ENCODE measurements at regions not wholly inside any gene's neighbourhood (a gene's known extent, or its start where the extent isn't known, plus 50 kb on each side); places are given as distances from the start of the nearest gene placed in this dataset.

DNA sequence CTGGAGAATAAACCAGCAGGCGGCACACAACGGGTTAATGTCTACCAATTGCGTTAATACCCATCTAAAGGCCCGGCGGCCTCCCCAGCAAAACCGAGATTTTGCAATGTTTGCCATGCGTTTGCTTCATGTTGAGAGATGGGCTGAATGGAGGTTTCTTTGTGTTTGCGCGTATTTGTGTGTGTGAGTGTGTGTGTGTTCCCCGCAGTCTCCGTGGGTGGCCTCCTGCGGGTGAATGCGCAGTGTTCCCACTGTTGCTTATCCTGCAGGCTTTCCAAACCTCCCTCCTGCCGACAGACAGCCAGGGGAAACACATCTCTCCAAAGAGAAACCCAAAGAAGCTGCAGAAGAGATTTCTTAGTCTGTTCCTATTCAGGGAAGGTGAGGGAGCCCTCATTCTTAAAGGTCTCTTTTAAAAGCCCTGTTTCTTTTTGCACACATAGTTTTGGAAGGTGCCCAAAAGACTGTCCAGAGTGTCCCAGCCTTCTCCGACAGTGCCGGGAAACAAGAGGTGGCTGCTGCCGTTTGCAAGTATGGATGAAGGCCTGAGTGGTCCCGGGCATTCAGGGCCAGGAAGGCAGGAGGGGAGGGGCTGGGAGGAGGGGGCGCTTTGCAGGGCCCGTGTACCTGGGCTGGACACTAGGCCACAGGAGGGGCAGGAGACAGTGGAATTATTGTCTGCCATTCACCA lies 103.8 kb upstream of the ERCC6L2 start (continued):
- 0 out of 2 replicates have a peak, but pooled peaks have one; percentile 12 for TF ChIP-seq NR2C2 (CRISPR knock-in tag; IDR thresholded peaks at IDR 0.05; ENCODE audit: borderline replicate concordance)

- peaks cover 51% of the 10 kb centered on the region for H3K4me1 ChIP-seq (ENCODE audit: insufficient read depth, low read length)
- no peak overlapping the region for H2AFZ ChIP-seq (ENCODE audit: low read length)
- H3K36me3 ChIP-seq (replicated peaks in 1 of 2; ENCODE audit: control insufficient read depth in 1 of 2, insufficient read depth in 2 of 2, low read length in 2 of 2) = no peaks in the 10 kb centered on the region
- no peak overlapping the region for H3K9ac ChIP-seq (ENCODE audit: insufficient read depth, low read depth, low read length)
- 0 out of 6 replicates have a peak overlapping the region, but pooled peaks of 1 of the 3 experiments have one; percentile 73 for H3K4me3 ChIP-seq (replicated peaks in 1 of 3; ENCODE audit: insufficient read depth in 1 of 3, low read depth in 2 of 3, low read length in 3 of 3)
- no peaks in the 10 kb centered on the region for H3K79me2 ChIP-seq (ENCODE audit: insufficient read depth, low read length)
- FAIRE-seq = peak; percentile 15
- no peaks in the 10 kb centered on the region for H3K9me3 ChIP-seq (ENCODE audit: low read length)
- H3K27me3 ChIP-seq (ENCODE audit: control insufficient read depth in 1 of 2, insufficient read depth in 2 of 2, low read length in 2 of 2) = no peaks in the 10 kb centered on the region
- WGBS (ENCODE audit: low lambda C conversion rate) = 65% methylated on average over 4 of the region's 7 CpGs
- ATAC-seq = no peak
- no peak overlapping the region for H3K27ac ChIP-seq (ENCODE audit: extremely low read length, insufficient read depth, low read length)
- intact Hi-C loops (cut with micrococcal nuclease; ENCODE audit: unreplicated experiment) = loop anchor here (5.0 kb wide), 1 partner anchor 107 kb away; the partner anchor contains the start of gene ERCC6L2
- H4K20me1 ChIP-seq (ENCODE audit: insufficient read depth, low read length) = no peaks in the 10 kb centered on the region
- CTCF ChIA-PET (ENCODE audit: low intra/inter-chr PET ratio, low total read pairs) = no interaction called here
- in situ Hi-C loops (cut with HindIII; ENCODE audit: extremely low pct_ligation_motif_present, low pct_unique_long_range_greater_than_20kb) = no loop called here
- POLR2A ChIA-PET = no interaction called here
- H3K4me2 ChIP-seq (ENCODE audit: low read depth, low read length) = peak overlapping the region; percentile 98
- BruUV-seq (replicated peaks) = no TSS peak
- no peak for TF ChIP-seq ZNF710 (CRISPR knock-in tag; IDR thresholded peaks at IDR 0.05; ENCODE audit: borderline replicate concordance)
- TF ChIP-seq ZBTB38 (CRISPR knock-in tag; IDR thresholded peaks at IDR 0.05) = 0 out of 2 replicates have a peak, but pooled peaks have one; percentile 25
- no peak for TF ChIP-seq XBP1 (CRISPR knock-in tag; IDR thresholded peaks at IDR 0.05)
- DNase-seq (ENCODE audit: low spot score) = no peak
Measured at GRCh38 chr9:95770653-95771131, 104.8 kb upstream of the ERCC6L2 start.

Measured in HepG2 (cell line).